LNCAP (cell line): ENCODE measurements at regions not wholly inside any gene's neighbourhood (a gene's known extent, or its start where the extent isn't known, plus 50 kb on each side); places are given as distances from the start of the nearest gene placed in this dataset.

Experiments used
- TF ChIP-seq, protein P1 (sequence below): fragments of 450-650 bp; IDR thresholded peaks from 2 replicates; pipeline ENCODE4 v1.5.1; 2017; ENCODE audit warnings: mild to moderate bottlenecking

DNA sequence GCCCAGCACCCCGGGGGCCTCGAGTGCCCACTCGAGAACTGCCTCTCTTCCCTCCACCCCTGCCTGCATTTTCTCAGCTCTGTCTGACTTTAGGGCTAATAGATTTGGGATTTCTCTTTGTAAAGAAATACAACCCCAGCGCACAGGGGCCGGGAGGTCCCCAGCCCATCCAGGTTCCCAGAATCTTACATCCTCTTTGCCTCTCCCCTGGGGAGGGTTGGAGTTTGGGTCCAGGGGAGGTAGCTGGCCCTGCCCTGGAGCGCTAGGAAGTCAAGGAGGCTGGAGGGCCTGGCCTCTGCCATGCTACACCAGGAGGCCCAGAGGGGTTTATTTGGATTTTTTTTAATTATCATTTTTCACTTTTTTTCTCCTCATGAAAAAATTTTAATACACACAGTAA lies 65.7 kb upstream of the LMO1 start:
- TF ChIP-seq, protein P1, sequence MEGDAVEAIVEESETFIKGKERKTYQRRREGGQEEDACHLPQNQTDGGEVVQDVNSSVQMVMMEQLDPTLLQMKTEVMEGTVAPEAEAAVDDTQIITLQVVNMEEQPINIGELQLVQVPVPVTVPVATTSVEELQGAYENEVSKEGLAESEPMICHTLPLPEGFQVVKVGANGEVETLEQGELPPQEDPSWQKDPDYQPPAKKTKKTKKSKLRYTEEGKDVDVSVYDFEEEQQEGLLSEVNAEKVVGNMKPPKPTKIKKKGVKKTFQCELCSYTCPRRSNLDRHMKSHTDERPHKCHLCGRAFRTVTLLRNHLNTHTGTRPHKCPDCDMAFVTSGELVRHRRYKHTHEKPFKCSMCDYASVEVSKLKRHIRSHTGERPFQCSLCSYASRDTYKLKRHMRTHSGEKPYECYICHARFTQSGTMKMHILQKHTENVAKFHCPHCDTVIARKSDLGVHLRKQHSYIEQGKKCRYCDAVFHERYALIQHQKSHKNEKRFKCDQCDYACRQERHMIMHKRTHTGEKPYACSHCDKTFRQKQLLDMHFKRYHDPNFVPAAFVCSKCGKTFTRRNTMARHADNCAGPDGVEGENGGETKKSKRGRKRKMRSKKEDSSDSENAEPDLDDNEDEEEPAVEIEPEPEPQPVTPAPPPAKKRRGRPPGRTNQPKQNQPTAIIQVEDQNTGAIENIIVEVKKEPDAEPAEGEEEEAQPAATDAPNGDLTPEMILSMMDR: no peak

DNA sequence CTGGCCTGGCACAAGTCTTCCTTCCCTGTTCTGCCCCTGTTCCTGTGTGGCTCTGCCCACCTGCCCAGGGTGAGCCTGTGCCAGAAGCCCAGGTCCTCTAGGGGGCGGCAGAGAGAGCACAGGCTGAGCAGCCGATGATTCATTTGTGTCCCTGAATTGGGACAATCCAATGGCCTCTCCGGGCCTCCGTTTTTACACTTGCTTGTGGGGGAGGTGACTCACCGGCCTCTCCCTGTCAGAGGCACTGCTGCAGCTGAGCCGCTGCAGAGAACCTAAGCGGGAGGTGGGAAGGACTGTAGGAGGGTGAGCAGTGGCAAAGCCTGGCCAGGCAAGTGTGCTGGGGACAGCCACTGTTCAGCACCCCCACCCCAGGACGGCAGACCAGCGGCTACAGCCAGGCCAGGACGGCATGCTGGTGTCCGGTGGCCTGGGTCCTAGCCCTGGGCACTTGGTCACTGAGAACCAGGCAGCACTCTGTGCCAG lies 65.2 kb upstream of the LMO1 start:
- TF ChIP-seq, protein P1: peak; percentile 97

DNA sequence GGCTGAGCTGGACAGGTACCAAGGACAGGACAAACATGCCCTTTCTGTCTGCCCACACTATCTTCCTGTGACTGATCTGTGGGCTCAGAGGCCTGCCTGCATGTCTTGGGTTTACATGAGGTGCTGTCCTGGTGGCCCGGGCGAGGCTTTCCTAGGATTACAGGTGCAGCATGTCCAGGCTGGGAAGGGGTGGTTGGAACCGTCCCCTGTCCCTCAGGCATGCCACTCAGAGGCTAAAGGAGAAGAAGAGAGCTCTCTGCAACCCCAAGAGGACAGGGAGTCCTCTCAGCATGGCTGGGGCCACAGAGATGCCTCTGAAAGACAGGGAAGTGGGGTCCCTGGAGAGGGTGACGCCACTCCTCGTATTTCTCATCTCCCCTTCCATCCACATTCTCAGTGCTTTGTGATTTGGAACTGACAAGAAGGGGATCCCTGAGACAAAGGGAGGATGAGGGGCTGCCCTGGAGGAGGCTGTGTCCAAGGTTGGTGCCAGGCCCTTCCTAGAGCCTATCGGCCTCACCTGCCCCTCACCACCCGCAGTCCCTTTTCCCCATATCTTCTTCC lies 64.6 kb upstream of the LMO1 start:
- TF ChIP-seq, protein P1: no peak

DNA sequence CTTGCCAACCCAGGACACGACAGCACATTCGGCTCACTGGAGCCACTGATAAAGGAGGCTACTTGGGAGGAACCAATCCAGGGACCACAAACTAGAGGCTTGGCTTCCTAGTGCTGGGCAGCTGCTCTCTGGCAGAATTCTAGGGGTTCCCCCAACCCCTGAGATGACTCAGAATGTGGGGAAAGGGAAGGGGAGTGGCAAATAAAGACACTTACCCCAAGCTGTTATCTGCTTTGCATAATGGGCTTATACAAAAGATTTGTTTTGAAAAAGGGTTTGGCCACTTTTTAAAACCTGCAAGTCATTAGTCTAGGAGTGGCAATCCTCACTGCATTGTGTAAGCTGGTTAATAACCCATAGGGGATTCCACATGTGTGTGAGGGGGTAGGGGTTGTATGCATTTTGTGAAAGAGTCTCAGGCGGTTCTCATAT lies 64.1 kb upstream of the LMO1 start:
- TF ChIP-seq, protein P1: no peak

DNA sequence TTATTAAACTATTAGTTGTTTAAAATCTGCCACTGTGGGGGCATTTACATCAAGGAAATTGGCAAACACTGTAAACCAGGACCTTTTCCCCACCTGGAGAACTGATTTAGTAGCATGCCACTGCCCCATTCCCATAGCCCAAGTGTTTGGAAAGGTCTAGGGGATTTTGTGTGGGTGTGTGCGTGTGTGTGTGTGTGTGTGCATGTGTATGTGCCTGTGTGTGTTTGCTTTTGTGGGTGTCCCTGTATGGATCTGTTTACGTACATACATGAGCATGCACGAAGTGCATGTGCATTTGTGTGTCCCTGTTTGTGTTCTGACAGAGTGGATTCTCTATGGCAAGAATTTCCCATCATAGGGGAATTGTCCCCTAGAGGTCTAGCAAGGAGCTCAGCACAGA lies 62.7 kb upstream of the LMO1 start:
- TF ChIP-seq, protein P1: no peak

DNA sequence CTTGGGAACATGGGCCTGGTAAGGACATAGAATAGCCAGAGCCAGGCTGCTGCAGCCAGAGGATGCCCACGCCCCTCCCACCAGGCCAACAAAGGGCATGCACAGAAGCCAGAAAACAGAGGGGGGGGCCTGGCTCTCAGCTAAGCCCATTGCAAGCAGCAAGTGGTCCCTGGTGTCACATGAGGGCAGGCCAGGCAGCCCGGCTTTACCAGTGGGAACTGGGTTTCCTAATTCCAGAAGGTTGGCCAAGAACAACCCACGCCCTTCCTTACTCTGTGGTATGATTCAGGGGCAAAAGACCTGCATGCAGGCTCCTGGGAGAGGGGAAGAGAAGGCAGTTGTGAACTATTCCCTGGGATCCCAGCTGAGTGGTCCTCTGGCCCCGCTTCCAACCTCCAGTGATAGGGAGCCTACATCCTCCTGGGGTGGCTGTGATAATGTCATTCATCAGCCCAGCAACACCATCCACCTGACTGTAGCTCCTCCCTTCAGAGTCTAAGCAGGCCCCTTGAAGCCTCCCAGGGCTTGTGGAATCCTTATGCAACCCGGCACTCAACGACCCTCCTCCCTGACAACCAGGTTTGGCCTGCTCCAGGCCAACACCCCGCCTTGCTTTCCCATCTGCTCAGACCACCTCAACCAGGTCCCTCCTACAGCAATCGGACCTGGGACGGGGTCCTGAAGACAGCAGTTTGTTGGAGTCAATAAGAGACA lies 62.1 kb upstream of the LMO1 start:
- TF ChIP-seq, protein P1: no peak

DNA sequence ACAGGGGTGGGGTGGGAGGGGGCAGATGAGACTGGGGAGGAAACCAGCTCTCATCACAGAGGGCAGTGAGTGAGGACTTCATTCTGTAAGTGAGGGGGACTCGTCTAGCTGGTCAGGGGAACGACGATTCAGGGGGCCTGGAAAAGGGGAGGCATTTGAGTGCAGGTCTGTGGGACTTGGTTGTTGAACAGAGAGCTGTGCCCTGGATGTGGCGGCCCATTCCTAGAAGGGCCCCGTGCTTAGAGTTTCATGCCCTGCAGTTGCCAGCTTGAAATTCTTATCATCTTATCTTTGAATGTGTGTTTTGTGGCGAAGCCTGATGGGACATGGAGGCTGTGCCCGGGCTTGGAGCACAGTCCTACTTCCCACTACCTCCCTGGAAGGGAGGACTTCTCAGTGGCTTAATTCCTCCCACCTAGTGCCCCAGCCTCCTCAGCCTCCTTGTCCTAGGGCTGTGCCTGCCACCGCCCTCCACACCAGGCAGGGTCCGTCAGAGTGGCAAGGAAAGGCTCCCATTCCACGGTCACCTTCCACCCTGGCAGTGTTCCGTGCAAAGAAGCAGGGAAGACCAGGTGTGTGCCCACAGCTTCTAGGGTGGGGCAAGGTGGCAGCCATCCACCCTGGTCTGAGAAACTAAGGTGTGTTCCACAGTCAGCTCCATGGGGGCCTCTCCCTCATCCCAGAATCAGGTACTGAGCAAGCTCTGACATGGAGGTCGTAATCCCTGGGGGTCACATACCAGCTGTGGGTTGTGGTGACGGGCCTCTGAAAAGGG lies 59.7 kb upstream of the LMO1 start:
- TF ChIP-seq, protein P1: no peak
